Heart left ventricle (tissue), 16 donors: ENCODE measurements at regions not wholly inside any gene's neighbourhood (a gene's known extent, or its start where the extent isn't known, plus 50 kb on each side); places are given as distances from the start of the nearest gene placed in this dataset.

ENCODE experiments used
- ATAC-seq, 4 donors: fragments of 200-7000 bp; cut with Tn5 transposase; one replicate each; pipeline ENCODE4 v1.9.1; 2020 to 2022; ENCODE audit warnings: moderate library complexity in 4 of 4, mild to moderate bottlenecking in 3 of 4, moderate number of reproducible peaks in 1 of 4
- DNase-seq, 5 donors: peaks; one replicate each; pipeline ENCODE4 v3.0.0-alpha.2; 2020
- H3K27ac ChIP-seq, 12 donors: fragments of 200-600 bp; sonication (generic) in 4 of 12; one replicate each; pipeline versions ENCODE4 v1.5.0 to v1.8.0; 2016 to 2022; ENCODE audit warnings: mild to moderate bottlenecking in 2 of 12
- H3K27me3 ChIP-seq, 9 donors: fragments of 200-600 bp; sonication (generic) in 2 of 9; one replicate each; pipeline versions ENCODE4 v1.5.1 to v1.8.0; 2016 to 2022; ENCODE audit warnings: mild to moderate bottlenecking in 3 of 9
- H3K36me3 ChIP-seq, 9 donors: fragments of 200-600 bp; sonication (generic) in 2 of 9; one replicate each; pipeline versions ENCODE4 v1.5.0 to v1.8.0; 2018 to 2022; ENCODE audit warnings: mild to moderate bottlenecking in 2 of 9
- H3K4me1 ChIP-seq, 12 donors: fragments of 200-600 bp; sonication (generic) in 4 of 12; one replicate each; pipeline versions ENCODE4 v1.5.0 to v1.8.0; 2016 to 2022; ENCODE audit warnings: mild to moderate bottlenecking in 3 of 12
- H3K4me3 ChIP-seq, 12 donors: fragments of 200-600 bp; sonication (generic) in 4 of 12; one replicate each; pipeline versions ENCODE4 v1.5.0 to v1.8.0; 2017 to 2022; ENCODE audit warnings: mild to moderate bottlenecking in 9 of 12, moderate library complexity in 4 of 12
- H3K9me3 ChIP-seq, 12 donors: fragments of 200-600 bp; sonication (generic) in 4 of 12; one replicate each; pipeline versions ENCODE4 v1.5.0 to v1.8.0; 2016 to 2022; ENCODE audit warnings: mild to moderate bottlenecking in 1 of 12
- POLR2A ChIP-seq, 2 donors: fragments of 450-650 bp; IDR thresholded peaks; one replicate each; pipeline ENCODE4 v1.6.1; 2017; ENCODE audit warnings: antibody characterized with exemption in 2 of 2, mild to moderate bottlenecking in 2 of 2, moderate library complexity in 2 of 2
- WGBS, 4 donors: extraction: QIAGEN DNeasy Blood & Tissue Kit in 2 of 4; methylation state at CpG; one replicate each; pipeline versions ENCODE4 v1.1.5 to v1.1.7; 2013 to 2018; 5-methylcytosine and 5-hydroxymethylcytosine counted together
- intact Hi-C, 10 donors: fragments of 100-400 bp; cut with DNase I; formaldehyde crosslinking; loops; one replicate each; pipeline versions ENCODE4 v1.11.1 to v1.14.2; 2022
- TF ChIP-seq, protein P1 (sequence below), 12 donors: fragments of 200-600 bp; sonication (generic) in 4 of 12; IDR thresholded peaks; one replicate each; pipeline versions ENCODE4 v1.5.0 to v1.8.0; 2018 to 2022; ENCODE audit warnings: antibody characterized with exemption in 12 of 12, mild to moderate bottlenecking in 5 of 12
- donor health status: ischemic (EF 13 %, LVEDD 7.1; RV severe dilation, severe dysfunction).
- donor health status: healthy with polysubstance abuse.
- donor health status: DM: no; HTN: yes; CAD: no.
- donor health status: DM: no; HTN: no; CAD: no.
- donor health status: ischemic (EF 25% LVEDD 6.9; RV normal size, moderate dysfunction).
- donor health status: ischemic (EF 25% LVEDD 5.7; RV mildly dilated, moderate dysfunction).
- donor health status: healthy.
- donor health status: DM: yes; HTN: yes; CAD: no.
- donor health status: ischemic (EF 35%, LVEDD 5.7; RV mildly dilated, moderate dysfunction).
- donor health status: nonischemic (EF 11% LVEDD 7.7; RV severe dilation, severe dysfunction).
- donor health status: DM: yes; HTN: yes; CAD: no.
- donor health status: PGD.
- donor health status: ischemic (EF 29% LVEDD 5.4; RV normal size, mild dysfunction).
- donor health status: nonischemic (EF 23%, LVEDD 6.1; RV moderate dilation, normal function).

DNA sequence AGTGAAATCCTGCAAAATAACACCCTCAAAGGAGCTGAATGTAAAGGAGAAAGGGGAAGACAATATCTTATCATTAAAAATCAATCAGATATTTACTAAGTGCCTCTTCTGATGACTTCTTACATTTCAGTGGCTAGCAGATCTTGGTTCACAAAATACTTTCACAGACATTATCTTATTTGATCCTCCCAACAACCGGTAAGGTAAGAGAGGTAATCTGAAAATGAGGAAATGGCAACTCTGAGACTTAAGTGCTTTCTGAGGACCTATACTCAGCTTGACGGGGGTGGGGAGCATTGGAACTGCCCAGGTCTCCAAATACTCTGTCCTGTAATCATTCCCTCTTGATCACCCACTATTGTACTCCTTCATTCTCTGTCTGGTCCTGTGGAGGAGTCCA lies 144.6 kb upstream of the MKLN1 start:
- peaks cover 0 to 1% (median 0%) of the 10 kb centered on the region in 12 donors for H3K9me3 ChIP-seq
- TF ChIP-seq POLR2A (IDR thresholded peaks at IDR 0.05), result no peak
- TF ChIP-seq, protein P1, sequence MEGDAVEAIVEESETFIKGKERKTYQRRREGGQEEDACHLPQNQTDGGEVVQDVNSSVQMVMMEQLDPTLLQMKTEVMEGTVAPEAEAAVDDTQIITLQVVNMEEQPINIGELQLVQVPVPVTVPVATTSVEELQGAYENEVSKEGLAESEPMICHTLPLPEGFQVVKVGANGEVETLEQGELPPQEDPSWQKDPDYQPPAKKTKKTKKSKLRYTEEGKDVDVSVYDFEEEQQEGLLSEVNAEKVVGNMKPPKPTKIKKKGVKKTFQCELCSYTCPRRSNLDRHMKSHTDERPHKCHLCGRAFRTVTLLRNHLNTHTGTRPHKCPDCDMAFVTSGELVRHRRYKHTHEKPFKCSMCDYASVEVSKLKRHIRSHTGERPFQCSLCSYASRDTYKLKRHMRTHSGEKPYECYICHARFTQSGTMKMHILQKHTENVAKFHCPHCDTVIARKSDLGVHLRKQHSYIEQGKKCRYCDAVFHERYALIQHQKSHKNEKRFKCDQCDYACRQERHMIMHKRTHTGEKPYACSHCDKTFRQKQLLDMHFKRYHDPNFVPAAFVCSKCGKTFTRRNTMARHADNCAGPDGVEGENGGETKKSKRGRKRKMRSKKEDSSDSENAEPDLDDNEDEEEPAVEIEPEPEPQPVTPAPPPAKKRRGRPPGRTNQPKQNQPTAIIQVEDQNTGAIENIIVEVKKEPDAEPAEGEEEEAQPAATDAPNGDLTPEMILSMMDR (IDR thresholded peaks at IDR 0.05), result no peak
- no peak for ATAC-seq

GRCh38 chr7:131183611-131184119 lies 144.0 kb upstream of the MKLN1 start:
- no peaks in the 10 kb centered on the region for H3K36me3 ChIP-seq
- H3K27ac ChIP-seq, result no peak overlapping the region
- intact Hi-C loops, result loop anchor here in 1 of 10 donors (10.0 kb wide), 1 partner anchor 69 kb away; no protein-coding TSS in a partner anchor
- H3K4me3 ChIP-seq, result no peak overlapping the region
- 51 to 67% (median 56%) methylated on average over 3 of the region's 3 CpGs for WGBS, 4 donors
- DNase-seq (no peak), ATAC-seq (no peak)
- no peak for TF ChIP-seq POLR2A (IDR thresholded peaks at IDR 0.05)
- TF ChIP-seq, protein P1 (IDR thresholded peaks at IDR 0.05), result no peak
- peaks cover 0 to 5% (median 0%) of the 10 kb centered on the region in 12 donors for H3K9me3 ChIP-seq
- H3K4me1 ChIP-seq, result peaks cover 0 to 22% (median 0%) of the 10 kb centered on the region in 12 donors
- H3K27me3 ChIP-seq, result no peaks in the 10 kb centered on the region

More for the DNA sequence above, 144.6 kb upstream of the MKLN1 start:
- Histone ChIP-seq H3K27me3 (no peaks in the 10 kb centered on the region), H3K4me3 (no peak overlapping the region), H3K27ac (no peak overlapping the region), H3K4me1 (peaks cover 0 to 16% (median 0%) of the 10 kb centered on the region in 12 donors), H3K36me3 (no peaks in the 10 kb centered on the region)
- intact Hi-C loops, result loop anchor here in 1 of 10 donors (10.0 kb wide), 1 partner anchor 68 kb away; no protein-coding TSS in a partner anchor
- WGBS, 4 donors, result 72 to 80% (median 77%) methylated on average over 2 of the region's 2 CpGs
- DNase-seq, result no peak

DNA sequence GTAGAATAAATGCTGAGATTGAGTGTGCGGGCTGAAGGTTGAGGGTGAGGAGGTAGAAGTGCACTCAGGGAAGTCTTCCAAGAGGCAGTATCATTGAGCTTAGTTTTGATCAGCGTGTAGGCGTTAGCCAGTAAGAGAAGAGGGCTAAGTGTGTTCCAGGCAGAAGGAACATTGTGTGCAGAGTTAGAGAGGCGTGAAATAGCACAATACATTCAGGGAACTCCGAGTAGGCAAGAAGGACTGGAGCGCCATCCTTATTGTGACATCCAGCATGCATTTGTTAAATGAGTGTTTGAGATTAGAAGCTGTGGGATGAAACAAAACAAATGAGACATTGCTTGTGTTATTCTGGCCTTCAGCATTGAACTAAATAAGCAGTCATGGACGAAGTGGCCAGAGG lies 140.9 kb upstream of the MKLN1 start:
- intact Hi-C loops, result loop anchor here in 3 of 10 donors (5.0 to 10.0 kb wide), 3 partner anchors 72 to 105 kb away; no protein-coding TSS in a partner anchor

More for the DNA sequence above, 140.9 kb upstream of the MKLN1 start:
- ATAC-seq (peak; percentile 86 to 93 (median 92)), DNase-seq (no peak)
- H3K4me1 ChIP-seq, result peaks cover 0 to 33% (median 0%) of the 10 kb centered on the region in 12 donors
- H3K4me3 ChIP-seq, result no peak overlapping the region
- WGBS, 4 donors, result 66 to 89% (median 84%) methylated on average over 7 of the region's 7 CpGs
- peak overlapping the region in 9 of 12 donors; percentile 3 to 78 (median 41) for H3K27ac ChIP-seq
- no peaks in the 10 kb centered on the region for H3K36me3 ChIP-seq
- H3K9me3 ChIP-seq, result peaks cover 0 to 5% (median 0%) of the 10 kb centered on the region in 12 donors
- TF ChIP-seq, protein P1 (IDR thresholded peaks at IDR 0.05), result no peak
- TF ChIP-seq POLR2A (IDR thresholded peaks at IDR 0.05), result no peak
- no peaks in the 10 kb centered on the region for H3K27me3 ChIP-seq
